ENCODE measurements at regions not wholly inside any gene's neighbourhood (a gene's known extent, or its start where the extent isn't known, plus 50 kb on each side); places are given as distances from the start of the nearest gene placed in this dataset.

GRCh38 chr11:112723676-112724495, 237.3 kb upstream of the NCAM1 start:
- no peak overlapping the region for H3K27ac ChIP-seq (ENCODE audit: low read depth in 1 of 2, low read length in 2 of 2)
- Mint-ChIP-seq H3K4me1 (ENCODE audit: low read depth) (no peaks in the 10 kb centered on the region), H3K36me3 (ENCODE audit: low read depth) (no peaks in the 10 kb centered on the region), H3K4me3 (no peak overlapping the region), H3K9me3 (no peaks in the 10 kb centered on the region), H3K27me3 (peaks cover 30% of the 10 kb centered on the region), H3K27ac (no peak overlapping the region)
- no peaks in the 10 kb centered on the region for H3K36me3 ChIP-seq (ENCODE audit: insufficient read depth, low read length)
- DNase-seq (no peak), ATAC-seq (ENCODE audit: poor library complexity) (no peak)
- peaks cover 0 to 5% of the 10 kb centered on the region in 2 experiments for H3K27me3 ChIP-seq (ENCODE audit: control insufficient read depth in 1 of 2, insufficient read depth in 2 of 2, low read length in 2 of 2)
- intact Hi-C loops (cut with DNase I, micrococcal nuclease) = no loop called here
- no peak for TF ChIP-seq CTCF (IDR thresholded peaks at IDR 0.05)
- no peaks in the 10 kb centered on the region for H3K4me1 ChIP-seq (ENCODE audit: insufficient read depth, low read length)
- ChIA-PET CTCF (no interaction called here), POLR2A (no interaction called here)
- no peak overlapping the region for H3K4me3 ChIP-seq (ENCODE audit: low read length)
- H3K9me3 ChIP-seq (ENCODE audit: control insufficient read depth in 1 of 2, insufficient read depth in 1 of 2, low read length in 2 of 2) = peaks cover 0 to 7% of the 10 kb centered on the region in 2 experiments

GRCh38 chr11:112724496-112724790, 236.8 kb upstream of the NCAM1 start:
- POLR2A ChIA-PET = no interaction called here
- Mint-ChIP-seq H3K36me3 (ENCODE audit: low read depth) (no peaks in the 10 kb centered on the region), H3K4me1 (ENCODE audit: low read depth) (no peaks in the 10 kb centered on the region), H3K9me3 (no peaks in the 10 kb centered on the region), H3K4me3 (no peak overlapping the region), H3K27me3 (peaks cover 25% of the 10 kb centered on the region), H3K27ac (no peak overlapping the region)
- TF ChIP-seq CTCF (IDR thresholded peaks at IDR 0.05) = no peak
- Histone ChIP-seq H3K27me3 (ENCODE audit: control insufficient read depth in 1 of 2, insufficient read depth in 2 of 2, low read length in 2 of 2) (peaks cover 0 to 2% of the 10 kb centered on the region in 2 experiments), H3K4me1 (ENCODE audit: insufficient read depth, low read length) (no peaks in the 10 kb centered on the region), H3K27ac (ENCODE audit: low read depth in 1 of 2, low read length in 2 of 2) (no peak overlapping the region), H3K36me3 (ENCODE audit: insufficient read depth, low read length) (no peaks in the 10 kb centered on the region), H3K4me3 (ENCODE audit: low read length) (no peak overlapping the region), H3K9me3 (ENCODE audit: control insufficient read depth in 1 of 2, insufficient read depth in 1 of 2, low read length in 2 of 2) (peaks cover 0 to 7% of the 10 kb centered on the region in 2 experiments)
- DNase-seq = no peak
- no peak for ATAC-seq (ENCODE audit: poor library complexity)
- intact Hi-C loops (cut with DNase I, micrococcal nuclease) = no loop called here
- CTCF ChIA-PET = no interaction called here

GRCh38 chr11:112725636-112726035, 235.6 kb upstream of the NCAM1 start:
- no peaks in the 10 kb centered on the region for H3K9me3 Mint-ChIP-seq
- POLR2A ChIA-PET = no interaction called here
- no peaks in the 10 kb centered on the region for H3K36me3 ChIP-seq (ENCODE audit: insufficient read depth, low read length)
- ATAC-seq (ENCODE audit: poor library complexity) (no peak), DNase-seq (no peak)
- H3K4me1 ChIP-seq (ENCODE audit: insufficient read depth, low read length) = no peaks in the 10 kb centered on the region
- no peak for TF ChIP-seq CTCF (IDR thresholded peaks at IDR 0.05)
- no peak overlapping the region for H3K27ac ChIP-seq (ENCODE audit: low read depth in 1 of 2, low read length in 2 of 2)
- no peak overlapping the region for H3K4me3 Mint-ChIP-seq
- H3K9me3 ChIP-seq (ENCODE audit: control insufficient read depth in 1 of 2, insufficient read depth in 1 of 2, low read length in 2 of 2) = peaks cover 0 to 7% of the 10 kb centered on the region in 2 experiments
- CTCF ChIA-PET = no interaction called here
- peaks cover 25% of the 10 kb centered on the region for H3K27me3 Mint-ChIP-seq
- intact Hi-C loops (cut with DNase I, micrococcal nuclease) = no loop called here
- H3K27me3 ChIP-seq (ENCODE audit: control insufficient read depth in 1 of 2, insufficient read depth in 2 of 2, low read length in 2 of 2) = peaks cover 0 to 2% of the 10 kb centered on the region in 2 experiments
- no peaks in the 10 kb centered on the region for H3K36me3 Mint-ChIP-seq (ENCODE audit: low read depth)
- H3K4me1 Mint-ChIP-seq (ENCODE audit: low read depth) = no peaks in the 10 kb centered on the region
- no peak overlapping the region for H3K27ac Mint-ChIP-seq
- H3K4me3 ChIP-seq (ENCODE audit: low read length) = no peak overlapping the region

Data from CD4-positive, alpha-beta T cell (primary cell).